Testis (tissue), 2 donors: ENCODE measurements at regions not wholly inside any gene's neighbourhood (a gene's known extent, or its start where the extent isn't known, plus 50 kb on each side); places are given as distances from the start of the nearest gene placed in this dataset.

ENCODE experiments used
- POLR2A ChIP-seq: fragments of 450-650 bp; IDR thresholded peaks from one replicate; pipeline ENCODE4 v1.6.1; 2017; ENCODE audit warnings: antibody characterized with exemption, mild to moderate bottlenecking, moderate library complexity
- TF ChIP-seq, protein P1 (sequence below), 3 experiments: fragments of 450-650 bp in 2 of 3; fragments of 200-600 bp in 1 of 3; sonication (generic) in 1 of 3; IDR thresholded peaks; one replicate each; pipeline ENCODE4 v1.5.1; 2016 to 2019; ENCODE audit warnings: antibody characterized with exemption in 3 of 3, mild to moderate bottlenecking in 2 of 3, moderate library complexity in 1 of 3

DNA sequence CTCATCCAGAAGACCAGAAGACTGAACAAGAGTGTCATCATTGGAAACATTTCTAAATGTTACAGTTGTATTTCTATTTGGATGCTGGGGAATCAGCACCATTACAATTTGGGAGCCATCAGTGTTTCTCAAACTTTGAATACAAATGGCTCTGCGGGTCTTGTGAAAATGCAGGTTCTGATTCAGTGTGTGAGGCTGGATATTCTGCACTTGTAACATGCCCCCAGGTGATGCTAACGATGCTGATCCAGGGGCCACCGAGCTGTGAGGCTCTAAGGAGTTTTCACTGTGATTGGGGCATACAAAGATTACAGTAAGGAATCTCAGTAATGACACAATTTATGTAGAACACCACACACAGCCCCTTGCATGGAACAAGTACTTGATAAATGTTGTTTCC lies 167.7 kb downstream of the ACTL7B start:
- TF ChIP-seq, protein P1, sequence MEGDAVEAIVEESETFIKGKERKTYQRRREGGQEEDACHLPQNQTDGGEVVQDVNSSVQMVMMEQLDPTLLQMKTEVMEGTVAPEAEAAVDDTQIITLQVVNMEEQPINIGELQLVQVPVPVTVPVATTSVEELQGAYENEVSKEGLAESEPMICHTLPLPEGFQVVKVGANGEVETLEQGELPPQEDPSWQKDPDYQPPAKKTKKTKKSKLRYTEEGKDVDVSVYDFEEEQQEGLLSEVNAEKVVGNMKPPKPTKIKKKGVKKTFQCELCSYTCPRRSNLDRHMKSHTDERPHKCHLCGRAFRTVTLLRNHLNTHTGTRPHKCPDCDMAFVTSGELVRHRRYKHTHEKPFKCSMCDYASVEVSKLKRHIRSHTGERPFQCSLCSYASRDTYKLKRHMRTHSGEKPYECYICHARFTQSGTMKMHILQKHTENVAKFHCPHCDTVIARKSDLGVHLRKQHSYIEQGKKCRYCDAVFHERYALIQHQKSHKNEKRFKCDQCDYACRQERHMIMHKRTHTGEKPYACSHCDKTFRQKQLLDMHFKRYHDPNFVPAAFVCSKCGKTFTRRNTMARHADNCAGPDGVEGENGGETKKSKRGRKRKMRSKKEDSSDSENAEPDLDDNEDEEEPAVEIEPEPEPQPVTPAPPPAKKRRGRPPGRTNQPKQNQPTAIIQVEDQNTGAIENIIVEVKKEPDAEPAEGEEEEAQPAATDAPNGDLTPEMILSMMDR (IDR thresholded peaks at IDR 0.05), result no peak
- no peak for TF ChIP-seq POLR2A
